ENCODE measurements at regions not wholly inside any gene's neighbourhood (a gene's known extent, or its start where the extent isn't known, plus 50 kb on each side); places are given as distances from the start of the nearest gene placed in this dataset.

GRCh38 chr4:28369499-28369898 lies 1508.9 kb downstream of the STIM2 start:
- TF ChIP-seq CTCF (IDR thresholded peaks at IDR 0.05; ENCODE audit: borderline replicate concordance, insufficient read depth, low read depth, low read length) = no peak
- H3K4me3 ChIP-seq (ENCODE audit: low read depth, low read length) = no peak overlapping the region

- TF ChIP-seq CTCF (IDR thresholded peaks at IDR 0.05; ENCODE audit: borderline replicate concordance, insufficient read depth, low read depth, low read length) = no peak
Observed at GRCh38 chr4:28373191-28373590, 1512.5 kb downstream of the STIM2 start.

GRCh38 chr4:28373601-28374000 lies 1513.0 kb downstream of the STIM2 start:
- no peak overlapping the region for H3K4me3 ChIP-seq (ENCODE audit: low read depth, low read length)
- TF ChIP-seq CTCF (IDR thresholded peaks at IDR 0.05; ENCODE audit: borderline replicate concordance, insufficient read depth, low read depth, low read length) = no peak

More at GRCh38 chr4:28373191-28373590, 1512.5 kb downstream of the STIM2 start:
- no peak overlapping the region for H3K4me3 ChIP-seq (ENCODE audit: low read depth, low read length)

GRCh38 chr4:28378109-28378830 lies 1517.6 kb downstream of the STIM2 start:
- no peak for TF ChIP-seq CTCF (IDR thresholded peaks at IDR 0.05; ENCODE audit: borderline replicate concordance, insufficient read depth, low read depth, low read length)

GRCh38 chr4:28385801-28386200 lies 1525.2 kb downstream of the STIM2 start:
- no peak for TF ChIP-seq CTCF (IDR thresholded peaks at IDR 0.05; ENCODE audit: borderline replicate concordance, insufficient read depth, low read depth, low read length)

More at GRCh38 chr4:28378109-28378830, 1517.6 kb downstream of the STIM2 start:
- no peak overlapping the region for H3K4me3 ChIP-seq (ENCODE audit: low read depth, low read length)

GRCh38 chr4:28386776-28387175 lies 1526.1 kb downstream of the STIM2 start:
- H3K4me3 ChIP-seq (ENCODE audit: low read depth, low read length) = no peak overlapping the region
- TF ChIP-seq CTCF (IDR thresholded peaks at IDR 0.05; ENCODE audit: borderline replicate concordance, insufficient read depth, low read depth, low read length) = no peak

More at GRCh38 chr4:28385801-28386200, 1525.2 kb downstream of the STIM2 start:
- no peak overlapping the region for H3K4me3 ChIP-seq (ENCODE audit: low read depth, low read length)

- no peak overlapping the region for H3K4me3 ChIP-seq (ENCODE audit: low read depth, low read length)
- TF ChIP-seq CTCF (IDR thresholded peaks at IDR 0.05; ENCODE audit: borderline replicate concordance, insufficient read depth, low read depth, low read length) = no peak
Observed at GRCh38 chr4:28388471-28388870, 1527.8 kb downstream of the STIM2 start.
